Esophagus squamous epithelium (tissue), 5 donors: ENCODE measurements at regions not wholly inside any gene's neighbourhood (a gene's known extent, or its start where the extent isn't known, plus 50 kb on each side); places are given as distances from the start of the nearest gene placed in this dataset.
"Not testable (repeated sequence)": the region's sequence is repeated elsewhere in the genome, so short reads cannot be mapped to it uniquely, and the experiment has no call there.

Experiments used
- DNase-seq: peaks from one replicate; lab custom pipeline; 2025; lab: John Stamatoyannopoulos, UW
- H3K27ac ChIP-seq, 4 donors: fragments of 200-600 bp; sonication (generic); one replicate each; pipeline ENCODE4 v1.5.1; 2016 to 2019; ENCODE audit warnings: mild to moderate bottlenecking in 1 of 4
- H3K27me3 ChIP-seq, 4 donors: fragments of 200-600 bp; sonication (generic); 1 replicate in 3 of 4; 2 replicates in 1 of 4; pipeline versions ENCODE4 v1.5.1 to v1.6.0; 2017 to 2021; ENCODE audit warnings: antibody characterized with exemption in 1 of 4
- H3K36me3 ChIP-seq, 3 donors: fragments of 200-600 bp; sonication (generic); one replicate each; pipeline ENCODE4 v1.5.1; 2016 to 2019
- H3K4me1 ChIP-seq, 3 donors: fragments of 200-600 bp; sonication (generic); one replicate each; pipeline ENCODE4 v1.5.1; 2017 to 2019
- H3K4me3 ChIP-seq, 4 donors: fragments of 200-600 bp; sonication (generic); 1 replicate in 3 of 4; 2 replicates in 1 of 4; pipeline ENCODE4 v1.5.1; 2016 to 2019; ENCODE audit warnings: mild to moderate bottlenecking in 2 of 4, moderate library complexity in 1 of 4
- H3K9me3 ChIP-seq, 3 donors: fragments of 200-600 bp; sonication (generic); one replicate each; pipeline ENCODE4 v1.5.1; 2016 to 2019
- CTCF ChIP-seq, 6 experiments: fragments of 450-650 bp in 4 of 6; fragments of 200-600 bp in 2 of 6; sonication (generic) in 2 of 6; IDR thresholded peaks; one replicate each; pipeline ENCODE4 v1.5.1; 2016 to 2019; ENCODE audit warnings: antibody characterized with exemption in 6 of 6, mild to moderate bottlenecking in 4 of 6, moderate library complexity in 4 of 6
- POLR2A ChIP-seq, 4 donors: fragments of 450-650 bp; IDR thresholded peaks; one replicate each; pipeline ENCODE4 v1.6.1; 2017; ENCODE audit warnings: antibody characterized with exemption in 4 of 4, mild to moderate bottlenecking in 4 of 4, moderate library complexity in 3 of 4
- WGBS, 2 donors: methylation state at CpG; one replicate each; pipeline ENCODE4 v1.1.5; 2018; 5-methylcytosine and 5-hydroxymethylcytosine counted together
- intact Hi-C: fragments of 100-400 bp; cut with DNase I; formaldehyde crosslinking; loops from one replicate; pipeline ENCODE4 v1.15.0; 2022
- donor health status: DM: yes; HTN: yes; CAD: no.

- Histone ChIP-seq H3K4me3 (no peak overlapping the region), H3K4me1 (no peaks in the 10 kb centered on the region), H3K36me3 (no peaks in the 10 kb centered on the region), H3K27me3 (no peaks in the 10 kb centered on the region), H3K27ac (no peak overlapping the region), H3K9me3 (no peaks in the 10 kb centered on the region)
- WGBS, 2 donors = 55 to 56% methylated on average over 1 of the region's 1 CpG
- no peak for DNase-seq
- intact Hi-C loops = no loop called here
- no peak for TF ChIP-seq CTCF (IDR thresholded peaks at IDR 0.05)
These were observed 1525.6 kb downstream of the MAT2B start for GRCh38 chr5:165030971-165031370.

GRCh38 chr5:165031371-165031770 lies 1526.0 kb downstream of the MAT2B start:
- no peak overlapping the region for H3K27ac ChIP-seq
- intact Hi-C loops = no loop called here
- H3K36me3 ChIP-seq = no peaks in the 10 kb centered on the region
- no peak for DNase-seq
- H3K9me3 ChIP-seq = no peaks in the 10 kb centered on the region
- no peaks in the 10 kb centered on the region for H3K27me3 ChIP-seq
- 94 to 100% methylated on average over 2 of the region's 2 CpGs for WGBS, 2 donors
- H3K4me3 ChIP-seq = no peak overlapping the region
- TF ChIP-seq POLR2A (IDR thresholded peaks at IDR 0.05) (no peak), CTCF (IDR thresholded peaks at IDR 0.05) (no peak)
- no peaks in the 10 kb centered on the region for H3K4me1 ChIP-seq

GRCh38 chr5:165035520-165035919 lies 1530.1 kb downstream of the MAT2B start:
- Histone ChIP-seq H3K36me3 (no peaks in the 10 kb centered on the region), H3K4me3 (no peak overlapping the region), H3K27ac (no peak overlapping the region), H3K4me1 (no peaks in the 10 kb centered on the region), H3K9me3 (no peaks in the 10 kb centered on the region), H3K27me3 (no peaks in the 10 kb centered on the region)
- WGBS, 2 donors = 58 to 70% methylated on average over 1 of the region's 1 CpG
- no peak for DNase-seq
- intact Hi-C loops = no loop called here
- no peak for TF ChIP-seq CTCF (IDR thresholded peaks at IDR 0.05)
- TF ChIP-seq POLR2A (IDR thresholded peaks at IDR 0.05) = no peak

- intact Hi-C loops = no loop called here
- TF ChIP-seq POLR2A (IDR thresholded peaks at IDR 0.05) = no peak
- TF ChIP-seq CTCF (IDR thresholded peaks at IDR 0.05) = no peak
- 68 to 72% methylated on average over 3 of the region's 3 CpGs for WGBS, 2 donors
These were observed 1534.3 kb downstream of the MAT2B start for GRCh38 chr5:165039748-165040147.

GRCh38 chr5:165045941-165046340 lies 1540.5 kb downstream of the MAT2B start:
- H3K27ac ChIP-seq, H3K27me3 ChIP-seq, H3K4me3 ChIP-seq, DNase-seq, H3K36me3 ChIP-seq, intact Hi-C loops, H3K9me3 ChIP-seq, H3K4me1 ChIP-seq: not testable (repeated sequence)
- 77 to 100% methylated on average over 1 to 3 of the region's 7 CpGs for WGBS, 2 donors

More at GRCh38 chr5:165039748-165040147, 1534.3 kb downstream of the MAT2B start:
- Histone ChIP-seq H3K4me1 (no peaks in the 10 kb centered on the region), H3K4me3 (no peak overlapping the region), H3K36me3 (no peaks in the 10 kb centered on the region), H3K27me3 (no peaks in the 10 kb centered on the region), H3K27ac (no peak overlapping the region), H3K9me3 (no peaks in the 10 kb centered on the region)
- no peak for DNase-seq

GRCh38 chr5:165055476-165055875 lies 1550.1 kb downstream of the MAT2B start:
- DNase-seq = no peak
- 41 to 54% methylated on average over 1 of the region's 1 CpG for WGBS, 2 donors
- H3K27me3 ChIP-seq = no peaks in the 10 kb centered on the region
- no peak overlapping the region for H3K27ac ChIP-seq
- intact Hi-C loops = no loop called here
- no peak for TF ChIP-seq POLR2A (IDR thresholded peaks at IDR 0.05)
- no peak for TF ChIP-seq CTCF (IDR thresholded peaks at IDR 0.05)
- no peaks in the 10 kb centered on the region for H3K36me3 ChIP-seq
- no peak overlapping the region for H3K4me3 ChIP-seq
- no peaks in the 10 kb centered on the region for H3K4me1 ChIP-seq
- H3K9me3 ChIP-seq = no peaks in the 10 kb centered on the region
